ENCODE measurements at regions not wholly inside any gene's neighbourhood (a gene's known extent, or its start where the extent isn't known, plus 50 kb on each side); places are given as distances from the start of the nearest gene placed in this dataset.

DNA sequence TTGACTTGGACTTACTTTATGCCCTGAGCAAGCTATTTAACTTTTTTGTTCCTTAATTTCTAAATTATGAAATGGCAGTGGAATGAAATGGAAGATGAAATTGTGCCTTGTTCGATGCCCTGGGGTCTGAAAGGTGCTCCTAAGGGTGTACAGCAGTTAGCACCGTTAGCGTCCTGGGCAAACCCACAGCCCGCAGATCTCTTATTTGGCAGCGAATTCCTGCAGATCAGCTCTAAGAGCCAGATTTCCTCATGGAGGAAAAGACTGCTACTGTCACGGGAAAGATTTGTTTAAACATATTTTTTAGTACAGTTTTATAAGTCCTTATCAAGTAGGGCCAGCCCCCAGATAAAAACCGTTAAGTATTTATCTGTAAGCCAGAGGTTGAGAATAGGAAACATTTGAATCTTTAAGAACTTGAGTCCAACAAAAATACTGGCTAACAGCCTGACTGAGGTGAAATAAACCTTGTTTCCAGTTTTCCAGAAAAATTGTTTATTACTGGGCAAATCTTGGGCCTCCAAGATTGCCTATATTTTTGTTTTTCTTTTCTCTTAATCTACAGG lies 216.5 kb upstream of the DMRT1 start:
- TF ChIP-seq, protein P1, sequence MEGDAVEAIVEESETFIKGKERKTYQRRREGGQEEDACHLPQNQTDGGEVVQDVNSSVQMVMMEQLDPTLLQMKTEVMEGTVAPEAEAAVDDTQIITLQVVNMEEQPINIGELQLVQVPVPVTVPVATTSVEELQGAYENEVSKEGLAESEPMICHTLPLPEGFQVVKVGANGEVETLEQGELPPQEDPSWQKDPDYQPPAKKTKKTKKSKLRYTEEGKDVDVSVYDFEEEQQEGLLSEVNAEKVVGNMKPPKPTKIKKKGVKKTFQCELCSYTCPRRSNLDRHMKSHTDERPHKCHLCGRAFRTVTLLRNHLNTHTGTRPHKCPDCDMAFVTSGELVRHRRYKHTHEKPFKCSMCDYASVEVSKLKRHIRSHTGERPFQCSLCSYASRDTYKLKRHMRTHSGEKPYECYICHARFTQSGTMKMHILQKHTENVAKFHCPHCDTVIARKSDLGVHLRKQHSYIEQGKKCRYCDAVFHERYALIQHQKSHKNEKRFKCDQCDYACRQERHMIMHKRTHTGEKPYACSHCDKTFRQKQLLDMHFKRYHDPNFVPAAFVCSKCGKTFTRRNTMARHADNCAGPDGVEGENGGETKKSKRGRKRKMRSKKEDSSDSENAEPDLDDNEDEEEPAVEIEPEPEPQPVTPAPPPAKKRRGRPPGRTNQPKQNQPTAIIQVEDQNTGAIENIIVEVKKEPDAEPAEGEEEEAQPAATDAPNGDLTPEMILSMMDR (IDR thresholded peaks at IDR 0.05; ENCODE audit: low read depth, low read length): no peak
- no peak for TF ChIP-seq EZH2phosphoT487 (IDR thresholded peaks at IDR 0.05; ENCODE audit: low read depth)

All from OCI-LY3 (cell line).